Activated naive CD8-positive, alpha-beta T cell treated with anti-CD3 and anti-CD28 coated beads, Interleukin-2, amount 50 U/mL, for 24 hours (primary cell): ENCODE measurements at regions not wholly inside any gene's neighbourhood (a gene's known extent, or its start where the extent isn't known, plus 50 kb on each side); places are given as distances from the start of the nearest gene placed in this dataset.

Source experiments
- ATAC-seq: fragments of 150-1000 bp; cut with Tn5 transposase; one replicate; pipeline ENCODE4 v1.10.0; 2021
- DNase-seq: peaks from one replicate; pipeline ENCODE4 v3.0.0; 2021
- H3K27ac Mint-ChIP-seq: one replicate; pipeline ENCODE4 v1.8.0; 2021; ENCODE audit warnings: mild to moderate bottlenecking, mixed read lengths
- H3K27me3 Mint-ChIP-seq: one replicate; pipeline ENCODE4 v1.8.0; 2021; ENCODE audit warnings: mixed read lengths
- H3K36me3 Mint-ChIP-seq: one replicate; pipeline ENCODE4 v1.8.0; 2021; ENCODE audit warnings: low read depth, mixed read lengths
- H3K4me1 Mint-ChIP-seq: one replicate; pipeline ENCODE4 v1.8.0; 2021; ENCODE audit warnings: mixed read lengths
- H3K4me3 Mint-ChIP-seq: one replicate; pipeline ENCODE4 v1.8.0; 2021; ENCODE audit warnings: mild to moderate bottlenecking, moderate library complexity, mixed read lengths
- H3K9me3 Mint-ChIP-seq: one replicate; pipeline ENCODE4 v1.8.0; 2021; ENCODE audit warnings: mixed read lengths

- ATAC-seq (no peak), DNase-seq (no peak)
- Mint-ChIP-seq H3K27me3 (no peaks in the 10 kb centered on the region), H3K27ac (no peak overlapping the region), H3K36me3 (no peaks in the 10 kb centered on the region), H3K4me3 (no peak overlapping the region), H3K4me1 (no peaks in the 10 kb centered on the region), H3K9me3 (no peaks in the 10 kb centered on the region)
These were observed 271.8 kb upstream of the ARX start for GRCh38 chrX:25287521-25287920.

GRCh38 chrX:25285598-25285997 lies 269.8 kb upstream of the ARX start:
- Mint-ChIP-seq H3K4me1 (no peaks in the 10 kb centered on the region), H3K36me3 (no peaks in the 10 kb centered on the region), H3K27me3 (no peaks in the 10 kb centered on the region), H3K4me3 (no peak overlapping the region), H3K27ac (no peak overlapping the region), H3K9me3 (no peaks in the 10 kb centered on the region)
- no peak for ATAC-seq
- DNase-seq = no peak

DNA sequence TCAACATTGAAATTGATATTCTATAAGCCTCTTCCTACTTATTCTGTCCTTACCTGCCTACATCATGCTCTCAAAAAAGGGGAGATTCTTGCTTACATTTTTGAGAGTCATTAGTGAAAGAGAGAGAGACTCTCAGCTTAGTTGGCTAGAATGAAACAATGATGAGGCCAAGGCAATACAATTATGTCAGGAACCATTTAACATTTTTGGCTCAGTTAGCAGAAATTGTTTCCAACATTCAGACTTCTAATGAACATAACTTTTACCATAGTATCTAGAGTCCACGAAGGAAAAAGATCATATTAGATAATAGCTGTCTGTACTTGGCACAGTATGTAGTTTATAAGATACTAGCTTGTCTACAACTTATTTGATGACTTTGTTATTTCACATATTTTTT lies 263.7 kb upstream of the ARX start:
- no peak for DNase-seq
- H3K4me3 Mint-ChIP-seq = no peak overlapping the region
- H3K4me1 Mint-ChIP-seq = no peaks in the 10 kb centered on the region
- no peak overlapping the region for H3K27ac Mint-ChIP-seq
- H3K9me3 Mint-ChIP-seq = no peaks in the 10 kb centered on the region
- H3K27me3 Mint-ChIP-seq = no peaks in the 10 kb centered on the region
- ATAC-seq = no peak
- H3K36me3 Mint-ChIP-seq = no peaks in the 10 kb centered on the region

GRCh38 chrX:25278341-25278740 lies 262.6 kb upstream of the ARX start:
- Mint-ChIP-seq H3K9me3 (no peaks in the 10 kb centered on the region), H3K4me3 (no peak overlapping the region), H3K27me3 (no peaks in the 10 kb centered on the region), H3K4me1 (no peaks in the 10 kb centered on the region), H3K36me3 (no peaks in the 10 kb centered on the region), H3K27ac (no peak overlapping the region)
- no peak for ATAC-seq
- DNase-seq = no peak

DNA sequence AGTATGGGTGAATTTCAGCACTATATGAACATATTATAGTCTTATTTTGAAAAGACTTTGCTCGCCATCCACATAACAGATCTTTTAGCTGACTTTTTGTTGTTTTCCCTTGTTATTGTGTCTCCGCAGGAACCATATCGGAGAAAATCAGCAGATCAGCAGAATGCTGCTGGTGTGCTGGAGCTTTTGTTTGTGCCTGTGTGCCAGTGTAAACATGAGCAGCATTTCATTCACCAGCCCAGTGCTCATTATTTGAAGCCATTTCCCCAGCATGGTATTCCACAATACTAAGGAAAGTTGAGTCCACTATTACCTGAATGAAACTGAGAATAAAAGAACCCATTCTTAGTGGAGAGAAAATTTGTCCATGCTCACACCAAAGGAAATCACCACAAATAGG lies 261.8 kb upstream of the ARX start:
- Mint-ChIP-seq H3K4me1 (no peaks in the 10 kb centered on the region), H3K4me3 (no peak overlapping the region), H3K27ac (no peak overlapping the region), H3K27me3 (no peaks in the 10 kb centered on the region), H3K9me3 (no peaks in the 10 kb centered on the region), H3K36me3 (no peaks in the 10 kb centered on the region)
- DNase-seq = no peak
- no peak for ATAC-seq

GRCh38 chrX:25275159-25275558 lies 259.4 kb upstream of the ARX start:
- Mint-ChIP-seq H3K4me3 (no peak overlapping the region), H3K36me3 (no peaks in the 10 kb centered on the region), H3K4me1 (no peaks in the 10 kb centered on the region), H3K9me3 (no peaks in the 10 kb centered on the region), H3K27ac (no peak overlapping the region), H3K27me3 (no peaks in the 10 kb centered on the region)
- DNase-seq = no peak
- ATAC-seq = no peak

DNA sequence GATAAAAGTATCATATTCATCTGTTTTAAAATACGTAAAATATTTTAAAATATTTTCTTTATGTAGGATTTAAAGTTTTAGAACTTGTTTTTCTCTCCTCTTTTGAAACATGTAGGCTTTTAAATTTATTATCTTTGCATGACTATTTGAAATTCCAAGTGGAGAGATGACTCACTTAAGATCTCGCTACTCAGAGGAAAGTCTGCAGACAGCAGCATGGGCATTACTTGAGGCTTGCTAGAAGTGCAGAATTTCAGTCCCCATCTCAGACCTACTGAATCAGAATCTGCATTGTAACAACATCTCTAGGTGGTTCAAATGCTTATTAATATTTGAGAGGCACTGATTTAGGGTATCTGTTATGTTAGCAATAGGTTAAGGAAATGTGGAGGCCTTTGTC lies 225.7 kb upstream of the ARX start:
- ATAC-seq (no peak), DNase-seq (no peak)
- Mint-ChIP-seq H3K4me3 (no peak overlapping the region), H3K27me3 (no peaks in the 10 kb centered on the region), H3K36me3 (no peaks in the 10 kb centered on the region), H3K4me1 (no peaks in the 10 kb centered on the region), H3K27ac (no peak overlapping the region), H3K9me3 (no peaks in the 10 kb centered on the region)

- Mint-ChIP-seq H3K4me3 (no peak overlapping the region), H3K27me3 (no peaks in the 10 kb centered on the region), H3K4me1 (no peaks in the 10 kb centered on the region), H3K27ac (no peak overlapping the region), H3K9me3 (no peaks in the 10 kb centered on the region), H3K36me3 (no peaks in the 10 kb centered on the region)
- DNase-seq (no peak), ATAC-seq (no peak)
These were observed 210.4 kb upstream of the ARX start for GRCh38 chrX:25226151-25226550.

GRCh38 chrX:25219480-25219879 lies 203.7 kb upstream of the ARX start:
- Mint-ChIP-seq H3K27ac (no peak overlapping the region), H3K9me3 (no peaks in the 10 kb centered on the region), H3K27me3 (no peaks in the 10 kb centered on the region), H3K36me3 (no peaks in the 10 kb centered on the region), H3K4me3 (no peak overlapping the region), H3K4me1 (no peaks in the 10 kb centered on the region)
- ATAC-seq = no peak
- DNase-seq = no peak

DNA sequence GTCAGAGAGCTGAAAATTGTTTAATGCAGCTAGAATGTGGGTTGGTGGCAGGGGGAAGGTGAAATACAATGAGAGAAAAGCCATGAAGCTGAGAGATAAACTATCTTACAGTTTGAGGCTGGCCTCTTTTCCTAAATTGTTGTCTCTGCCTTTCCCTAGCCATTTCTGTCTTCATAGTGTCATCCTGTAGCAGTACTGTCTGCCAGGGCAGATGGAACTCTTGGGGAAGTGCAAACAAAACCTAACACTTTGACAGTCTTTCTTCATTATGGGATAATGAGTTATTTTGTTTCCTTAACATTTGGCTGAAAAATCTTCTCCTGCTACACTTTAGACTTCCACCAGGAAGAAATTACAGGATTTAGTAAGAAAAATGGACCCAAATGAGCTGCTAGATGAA lies 197.8 kb upstream of the ARX start:
- no peaks in the 10 kb centered on the region for H3K9me3 Mint-ChIP-seq
- H3K27ac Mint-ChIP-seq = no peak overlapping the region
- H3K36me3 Mint-ChIP-seq = no peaks in the 10 kb centered on the region
- no peak for DNase-seq
- ATAC-seq = no peak
- no peaks in the 10 kb centered on the region for H3K4me1 Mint-ChIP-seq
- no peaks in the 10 kb centered on the region for H3K27me3 Mint-ChIP-seq
- H3K4me3 Mint-ChIP-seq = no peak overlapping the region

- Mint-ChIP-seq H3K9me3 (no peaks in the 10 kb centered on the region), H3K36me3 (no peaks in the 10 kb centered on the region), H3K27ac (no peak overlapping the region), H3K4me3 (no peak overlapping the region), H3K4me1 (no peaks in the 10 kb centered on the region), H3K27me3 (no peaks in the 10 kb centered on the region)
- DNase-seq (no peak), ATAC-seq (no peak)
These were observed 192.2 kb upstream of the ARX start for GRCh38 chrX:25207803-25208475.

DNA sequence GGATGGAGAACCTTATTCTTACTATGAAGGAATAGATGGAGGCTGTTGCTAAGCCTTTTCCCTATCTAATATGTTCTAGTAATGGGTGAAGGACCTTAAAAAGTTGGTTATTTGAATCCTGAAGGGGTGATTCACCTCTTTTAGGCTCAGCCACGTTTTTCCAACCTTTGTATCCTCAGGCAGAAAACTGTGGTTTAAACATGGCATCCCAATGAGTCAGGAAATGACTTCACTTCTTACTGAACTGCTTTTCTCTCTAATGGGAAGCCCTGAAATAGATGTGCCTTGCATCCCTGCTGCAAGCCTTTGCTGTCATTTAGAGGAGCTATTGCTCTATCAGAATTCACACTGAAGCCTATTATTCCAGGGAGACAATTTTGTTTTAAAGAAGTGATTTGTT lies 191.0 kb upstream of the ARX start:
- no peak overlapping the region for H3K4me3 Mint-ChIP-seq
- H3K27me3 Mint-ChIP-seq = no peaks in the 10 kb centered on the region
- H3K4me1 Mint-ChIP-seq = no peaks in the 10 kb centered on the region
- no peak for ATAC-seq
- no peaks in the 10 kb centered on the region for H3K9me3 Mint-ChIP-seq
- H3K27ac Mint-ChIP-seq = no peak overlapping the region
- DNase-seq = no peak
- H3K36me3 Mint-ChIP-seq = no peaks in the 10 kb centered on the region

- Mint-ChIP-seq H3K4me3 (no peak overlapping the region), H3K9me3 (no peaks in the 10 kb centered on the region), H3K27me3 (no peaks in the 10 kb centered on the region), H3K4me1 (no peaks in the 10 kb centered on the region), H3K36me3 (no peaks in the 10 kb centered on the region), H3K27ac (no peak overlapping the region)
- no peak for ATAC-seq
- no peak for DNase-seq
These were observed 188.4 kb upstream of the ARX start for GRCh38 chrX:25204182-25204581.

GRCh38 chrX:25202827-25203226 lies 187.1 kb upstream of the ARX start:
- no peaks in the 10 kb centered on the region for H3K9me3 Mint-ChIP-seq
- no peaks in the 10 kb centered on the region for H3K27me3 Mint-ChIP-seq
- H3K27ac Mint-ChIP-seq = no peak overlapping the region
- H3K4me3 Mint-ChIP-seq = no peak overlapping the region
- no peaks in the 10 kb centered on the region for H3K4me1 Mint-ChIP-seq
- H3K36me3 Mint-ChIP-seq = no peaks in the 10 kb centered on the region
- no peak for ATAC-seq
- DNase-seq = no peak

DNA sequence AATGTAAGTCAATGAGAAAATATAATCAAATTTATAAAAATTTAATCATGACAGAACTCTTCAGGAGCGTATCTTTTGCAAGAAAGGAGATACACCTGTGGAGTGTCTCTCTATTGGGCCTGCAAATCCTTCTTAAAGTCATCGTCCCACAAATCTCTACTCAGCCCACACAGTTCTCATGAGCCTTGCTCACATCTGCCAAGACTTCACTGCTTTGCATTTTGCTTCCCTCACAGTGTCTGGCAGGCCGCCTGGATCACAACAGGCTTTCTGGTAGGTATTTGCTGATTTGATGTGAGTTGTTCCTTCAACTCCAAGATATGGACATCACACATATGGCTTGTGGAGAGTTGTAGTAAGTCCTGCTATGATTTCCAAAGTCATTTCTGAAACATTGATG lies 183.1 kb upstream of the ARX start:
- H3K36me3 Mint-ChIP-seq = no peaks in the 10 kb centered on the region
- DNase-seq (no peak), ATAC-seq (no peak)
- no peaks in the 10 kb centered on the region for H3K27me3 Mint-ChIP-seq
- no peaks in the 10 kb centered on the region for H3K4me1 Mint-ChIP-seq
- H3K4me3 Mint-ChIP-seq = no peak overlapping the region
- H3K9me3 Mint-ChIP-seq = no peaks in the 10 kb centered on the region
- no peak overlapping the region for H3K27ac Mint-ChIP-seq

DNA sequence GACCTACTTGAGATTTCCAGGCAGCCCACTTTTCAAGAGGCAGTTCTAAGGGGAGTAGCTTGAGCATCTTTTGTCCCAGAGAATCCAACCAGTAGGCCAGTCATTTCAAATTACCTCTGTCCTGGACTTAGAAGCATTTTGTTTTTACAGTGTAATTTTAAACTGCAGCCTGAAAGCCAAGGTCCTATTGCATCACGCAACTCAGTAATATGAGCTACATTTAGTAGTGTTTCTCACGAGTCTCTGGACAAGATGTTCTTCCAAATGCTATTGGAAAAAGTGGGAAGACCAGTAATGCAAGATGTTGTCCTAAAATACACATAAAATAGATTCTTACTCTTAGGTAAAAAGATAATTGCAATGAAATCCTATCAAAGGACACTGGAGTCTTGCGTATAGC lies 182.5 kb upstream of the ARX start:
- DNase-seq (no peak), ATAC-seq (no peak)
- H3K4me3 Mint-ChIP-seq = no peak overlapping the region
- H3K4me1 Mint-ChIP-seq = no peaks in the 10 kb centered on the region
- H3K36me3 Mint-ChIP-seq = no peaks in the 10 kb centered on the region
- no peaks in the 10 kb centered on the region for H3K27me3 Mint-ChIP-seq
- H3K27ac Mint-ChIP-seq = no peak overlapping the region
- H3K9me3 Mint-ChIP-seq = no peaks in the 10 kb centered on the region
